HG03196 (cell line): ENCODE measurements at regions not wholly inside any gene's neighbourhood (a gene's known extent, or its start where the extent isn't known, plus 50 kb on each side); places are given as distances from the start of the nearest gene placed in this dataset.

Experiments
- ATAC-seq: cut with Tn5 transposase; IDR thresholded peaks from one replicate; pipeline ENCODE4 v1.9.1; 2021; ENCODE audit not compliant: unreplicated experiment

GRCh38 chr18:56382541-56382940, 255.9 kb downstream of the TXNL1 start:
- ATAC-seq, result no peak

GRCh38 chr18:56381196-56381595, 257.2 kb downstream of the TXNL1 start:
- no peak for ATAC-seq

- no peak for ATAC-seq
These were observed 257.7 kb downstream of the TXNL1 start for GRCh38 chr18:56380685-56381084.

- ATAC-seq, result no peak
These were observed 259.1 kb downstream of the TXNL1 start for GRCh38 chr18:56379256-56379655.

GRCh38 chr18:56377231-56377630, 261.2 kb downstream of the TXNL1 start:
- ATAC-seq, result no peak

- ATAC-seq, result no peak
These were observed 264.3 kb downstream of the TXNL1 start for GRCh38 chr18:56374007-56374655.

- no peak for ATAC-seq
These were observed 264.8 kb downstream of the TXNL1 start for GRCh38 chr18:56373601-56374000.

- ATAC-seq, result no peak
These were observed 270.3 kb downstream of the TXNL1 start for GRCh38 chr18:56368066-56368465.

- ATAC-seq, result no peak
These were observed 279.6 kb downstream of the TXNL1 start for GRCh38 chr18:56358608-56359280.

GRCh38 chr18:56353663-56354260, 284.6 kb downstream of the TXNL1 start:
- ATAC-seq, result no peak

- no peak for ATAC-seq
These were observed 286.4 kb downstream of the TXNL1 start for GRCh38 chr18:56351911-56352500.

GRCh38 chr18:56337507-56337906, 300.9 kb downstream of the TXNL1 start:
- no peak for ATAC-seq

- ATAC-seq, result no peak
These were observed 304.6 kb downstream of the TXNL1 start for GRCh38 chr18:56333839-56334238.

- no peak for ATAC-seq
These were observed 305.2 kb downstream of the TXNL1 start for GRCh38 chr18:56333146-56333545.

- no peak for ATAC-seq
These were observed 306.0 kb downstream of the TXNL1 start for GRCh38 chr18:56332371-56332770.

GRCh38 chr18:56330366-56331110, 307.9 kb downstream of the TXNL1 start:
- ATAC-seq, result no peak

- ATAC-seq, result no peak
These were observed 308.9 kb downstream of the TXNL1 start for GRCh38 chr18:56329536-56329935.

GRCh38 chr18:56327191-56327885, 311.1 kb downstream of the TXNL1 start:
- no peak for ATAC-seq

GRCh38 chr18:56326336-56327072, 311.9 kb downstream of the TXNL1 start:
- no peak for ATAC-seq

GRCh38 chr18:56323673-56324072, 314.7 kb downstream of the TXNL1 start:
- no peak for ATAC-seq
